ENCODE measurements at regions not wholly inside any gene's neighbourhood (a gene's known extent, or its start where the extent isn't known, plus 50 kb on each side); places are given as distances from the start of the nearest gene placed in this dataset.

- TF ChIP-seq CTCF (IDR thresholded peaks at IDR 0.05), result no peak
- no peak for TF ChIP-seq POLR2A (IDR thresholded peaks at IDR 0.05)
These were observed 54.6 kb downstream of the RIN2 start for GRCh38 chr20:19812696-19813095.

Data from testis (tissue), 2 donors.